GM12878 (cell line): ENCODE measurements at regions not wholly inside any gene's neighbourhood (a gene's known extent, or its start where the extent isn't known, plus 50 kb on each side); places are given as distances from the start of the nearest gene placed in this dataset.

Experiments used
- ATAC-seq: fragments of 200-7000 bp; cut with Tn5 transposase; 3 replicates; pipeline ENCODE4 v1.9.1; 2020; ENCODE audit warnings: mild to moderate bottlenecking, moderate library complexity
- BruUV-seq: library from RNA; stranded (reverse); fragments of 400-500 nt; replicated peaks from 2 replicates; lab custom pipeline; 2021; lab: Mats Ljungman, UMichigan
- CTCF ChIA-PET: fragments of 300-600 bp; sonication (Branson Sonifier 250); formaldehyde crosslinking; extraction: SDS; loops from one replicate; lab custom pipeline; 2021; ENCODE audit warnings: inconsistent platforms; lab: Yijun Ruan, JAX
- POLR2A ChIA-PET: fragments of 350-600 bp; formaldehyde crosslinking; extraction: SDS; loops from one replicate; lab custom pipeline; 2021; ENCODE audit warnings: inconsistent platforms; lab: Charles Lee
- RAD21 ChIA-PET: fragments of 300-600 bp; sonication (Branson Sonifier 250); formaldehyde crosslinking; loops from one replicate; lab custom pipeline; 2023; ENCODE audit warnings: antibody characterized with exemption; ENCODE audit not compliant: unreplicated experiment; lab: Charles Lee
- SMC1A ChIA-PET: fragments of 300-600 bp; sonication (Branson Sonifier 250); formaldehyde crosslinking; loops from one replicate; lab custom pipeline; 2023; ENCODE audit not compliant: unreplicated experiment, uncharacterized antibody; lab: Charles Lee
- DNase-seq: peaks from one replicate; pipeline ENCODE4 v3.0.0-alpha.2; 2011; ENCODE audit warnings: low read depth, low spot score
- FAIRE-seq: peaks from 3 replicates; lab custom pipeline; 2011; peaks lifted over from hg19 to GRCh38; lab: Jason Lieb, UNC
- H2AFZ ChIP-seq: 2 replicates; pipeline ENCODE4 v1.6.0; 2011; ENCODE audit warnings: low read depth, low read length, control low read depth; ENCODE audit not compliant: control insufficient read depth
- H3K27ac ChIP-seq: 2 replicates; pipeline ENCODE4 v1.5.1; 2011; ENCODE audit warnings: control low read depth; ENCODE audit not compliant: control insufficient read depth, insufficient read depth
- H3K27me3 ChIP-seq, 2 experiments: replicated peaks in 1 of 2; 2 replicates each; pipeline versions ENCODE4 v1.6.0 to v1.6.1; 2011; ENCODE audit warnings: low read length in 1 of 2; ENCODE audit not compliant: control insufficient read depth in 2 of 2, insufficient read depth in 2 of 2
- H3K36me3 ChIP-seq, 2 experiments: 2 replicates each; pipeline ENCODE4 v1.5.1; 2011; ENCODE audit warnings: low read length in 1 of 2; ENCODE audit not compliant: control insufficient read depth in 2 of 2, insufficient read depth in 2 of 2
- H3K4me1 ChIP-seq: 2 replicates; pipeline ENCODE4 v1.6.1; 2011; ENCODE audit warnings: mild to moderate bottlenecking, low read length, moderate library complexity, mixed read lengths; ENCODE audit not compliant: control insufficient read depth, insufficient read depth
- H3K4me2 ChIP-seq: 2 replicates; pipeline ENCODE4 v1.6.0; 2011; ENCODE audit warnings: control low read depth; ENCODE audit not compliant: control insufficient read depth, insufficient read depth
- H3K4me3 ChIP-seq: fragments of 200-600 bp; sonication (generic); 2 replicates; pipeline ENCODE4 v1.5.1; 2016
- H3K79me2 ChIP-seq: 2 replicates; pipeline ENCODE4 v1.6.0; 2011; ENCODE audit warnings: low read length; ENCODE audit not compliant: control insufficient read depth, insufficient read depth
- H3K9ac ChIP-seq: 2 replicates; pipeline ENCODE4 v1.8.0; 2011; ENCODE audit warnings: low read length, control low read depth, mixed read lengths; ENCODE audit not compliant: control insufficient read depth, insufficient read depth
- H3K9me3 ChIP-seq: replicated peaks from 3 replicates; pipeline ENCODE4 v1.5.1; 2011; ENCODE audit warnings: mild to moderate bottlenecking, low read length; ENCODE audit not compliant: control insufficient read depth, insufficient read depth
- H4K20me1 ChIP-seq: 2 replicates; pipeline ENCODE4 v1.6.0; 2011; ENCODE audit not compliant: control insufficient read depth, insufficient read depth
- IKZF2 ChIP-seq, 2 experiments: fragments of 450-650 bp; IDR thresholded peaks; 2 replicates each; pipeline ENCODE4 v1.6.1; 2017; ENCODE audit warnings: mild to moderate bottlenecking in 2 of 2, moderate library complexity in 2 of 2
- JUNB ChIP-seq: IDR thresholded peaks from 2 replicates; pipeline ENCODE4 v1.6.1; 2016; ENCODE audit warnings: antibody characterized with exemption, mild to moderate bottlenecking
- MEF2B ChIP-seq: fragments of 450-650 bp; IDR thresholded peaks from 2 replicates; pipeline ENCODE4 v1.6.1; 2018; ENCODE audit warnings: mild to moderate bottlenecking, moderate library complexity; ENCODE audit not compliant: partially characterized antibody, poor library complexity, severe bottlenecking
- WGBS: methylation state at CpG from one replicate; pipeline ENCODE4 v1.1.6; 2016; ENCODE audit warnings: low lambda C conversion rate; ENCODE audit not compliant: insufficient replicate concordance, insufficient coverage; ENCODE audit errors: missing lambda C conversion rate; 5-methylcytosine and 5-hydroxymethylcytosine counted together
- in situ Hi-C: fragments of 300-500 bp; cut with MboI; formaldehyde crosslinking; loops from 9 replicates; pipeline ENCODE4 v1.14.3; 2018; ENCODE audit warnings: mixed read lengths
- intact Hi-C: fragments of 100-400 bp; cut with micrococcal nuclease; formaldehyde crosslinking; loops from one replicate; pipeline ENCODE4 v1.14.2; 2022; ENCODE audit not compliant: unreplicated experiment
- TF ChIP-seq, protein P1 (sequence below): IDR thresholded peaks from 2 replicates; pipeline ENCODE4 v1.6.1; 2012; ENCODE audit warnings: low read depth, low read length, improper control_type of control experiment
- TF ChIP-seq, protein P2 (sequence below): fragments of 150-350 bp; IDR thresholded peaks from 2 replicates; pipeline ENCODE4 v1.6.1; 2014; ENCODE audit warnings: mild to moderate bottlenecking, low read depth, low read length

DNA sequence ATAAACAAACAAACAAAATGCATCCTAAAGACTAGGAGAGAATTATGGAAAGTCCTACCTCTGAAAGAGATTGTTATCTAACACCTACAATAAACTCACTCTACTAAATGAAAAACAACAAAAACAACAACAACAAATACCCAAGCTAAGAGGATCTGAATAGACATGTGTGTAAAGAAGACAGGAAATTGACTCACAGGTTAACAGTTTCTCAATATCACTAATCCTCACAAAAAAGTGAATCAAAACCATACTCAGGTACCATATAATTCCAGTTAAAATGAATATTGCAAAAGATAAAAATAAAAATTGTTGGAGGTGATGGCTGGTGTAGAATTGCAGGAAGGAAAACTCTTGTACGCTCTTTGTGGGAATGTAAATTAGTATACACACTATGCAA lies 110.4 kb upstream of the TOP3B start:
- in situ Hi-C loops (no loop called here), intact Hi-C loops (loop anchor here (2.0 kb wide), 1 partner anchor 28 kb away; no protein-coding TSS in a partner anchor)
- H3K4me3 ChIP-seq, result no peak overlapping the region
- ChIA-PET POLR2A (no interaction called here), SMC1A (no interaction called here), CTCF (interaction anchor here (1.2 kb wide), 1 partner anchor 18 kb away, joined by 4 read pairs; no protein-coding TSS in a partner anchor), RAD21 (interaction anchor here (1.4 kb wide), 1 partner anchor 32 kb away, joined by 3 read pairs; no protein-coding TSS in a partner anchor)
- no peaks in the 10 kb centered on the region for H4K20me1 ChIP-seq
- no peak for FAIRE-seq
- H3K79me2 ChIP-seq, result no peaks in the 10 kb centered on the region
- WGBS, result 5% methylated on average over 1 of the region's 1 CpG
- BruUV-seq, result no TSS peak
- peaks cover 3% of the 10 kb centered on the region for H3K4me1 ChIP-seq
- peaks cover 8% of the 10 kb centered on the region for H3K9me3 ChIP-seq
- DNase-seq, result no peak
- no peaks in the 10 kb centered on the region for H3K27me3 ChIP-seq
- H2AFZ ChIP-seq, result no peak overlapping the region
- ATAC-seq, result peak; percentile 44; the same call in 2 of the 3 replicates
- H3K36me3 ChIP-seq, result no peaks in the 10 kb centered on the region
- no peak overlapping the region for H3K4me2 ChIP-seq
- no peak overlapping the region for H3K9ac ChIP-seq
- TF ChIP-seq, protein P1, sequence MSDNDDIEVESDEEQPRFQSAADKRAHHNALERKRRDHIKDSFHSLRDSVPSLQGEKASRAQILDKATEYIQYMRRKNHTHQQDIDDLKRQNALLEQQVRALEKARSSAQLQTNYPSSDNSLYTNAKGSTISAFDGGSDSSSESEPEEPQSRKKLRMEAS, result no peak
- TF ChIP-seq JUNB, result peak; percentile 69
- TF ChIP-seq IKZF2 (IDR thresholded peaks at IDR 0.05), result 0 out of 4 replicates have a peak, but pooled peaks of 1 of the 2 experiments have one; percentile 25
- no peak for TF ChIP-seq MEF2B
- TF ChIP-seq, protein P2, sequence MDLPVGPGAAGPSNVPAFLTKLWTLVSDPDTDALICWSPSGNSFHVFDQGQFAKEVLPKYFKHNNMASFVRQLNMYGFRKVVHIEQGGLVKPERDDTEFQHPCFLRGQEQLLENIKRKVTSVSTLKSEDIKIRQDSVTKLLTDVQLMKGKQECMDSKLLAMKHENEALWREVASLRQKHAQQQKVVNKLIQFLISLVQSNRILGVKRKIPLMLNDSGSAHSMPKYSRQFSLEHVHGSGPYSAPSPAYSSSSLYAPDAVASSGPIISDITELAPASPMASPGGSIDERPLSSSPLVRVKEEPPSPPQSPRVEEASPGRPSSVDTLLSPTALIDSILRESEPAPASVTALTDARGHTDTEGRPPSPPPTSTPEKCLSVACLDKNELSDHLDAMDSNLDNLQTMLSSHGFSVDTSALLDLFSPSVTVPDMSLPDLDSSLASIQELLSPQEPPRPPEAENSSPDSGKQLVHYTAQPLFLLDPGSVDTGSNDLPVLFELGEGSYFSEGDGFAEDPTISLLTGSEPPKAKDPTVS, result no peak
- no peak overlapping the region for H3K27ac ChIP-seq
